GM19351 (cell line): ENCODE measurements at regions not wholly inside any gene's neighbourhood (a gene's known extent, or its start where the extent isn't known, plus 50 kb on each side); places are given as distances from the start of the nearest gene placed in this dataset.
"Not testable (repeated sequence)": the region's sequence is repeated elsewhere in the genome, so short reads cannot be mapped to it uniquely, and the experiment has no call there.

Experiments
- ATAC-seq: cut with Tn5 transposase; IDR thresholded peaks from one replicate; pipeline ENCODE4 v1.9.1; 2021; ENCODE audit warnings: mild to moderate bottlenecking, moderate library complexity; ENCODE audit not compliant: unreplicated experiment

DNA sequence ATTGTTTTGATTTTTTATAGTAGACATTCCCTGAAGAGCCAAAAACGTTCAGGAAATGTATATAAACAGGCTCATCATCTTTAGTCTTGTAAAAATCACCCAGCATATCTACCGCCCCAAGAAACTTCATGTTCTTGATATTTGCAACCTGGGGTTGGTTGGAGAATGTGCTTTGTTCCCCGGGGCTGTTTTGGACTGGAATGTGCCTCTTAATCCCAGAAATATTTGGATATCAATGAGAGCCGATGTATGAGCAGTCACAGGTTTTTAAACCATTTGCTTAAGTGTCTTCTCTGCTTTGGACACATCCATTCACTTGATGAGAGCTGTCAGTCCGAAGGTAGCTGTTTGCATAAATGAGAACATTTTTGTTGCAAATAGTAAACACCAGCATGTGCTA is 449.7 kb downstream of the PCDH7 start:
- ATAC-seq = no peak

DNA sequence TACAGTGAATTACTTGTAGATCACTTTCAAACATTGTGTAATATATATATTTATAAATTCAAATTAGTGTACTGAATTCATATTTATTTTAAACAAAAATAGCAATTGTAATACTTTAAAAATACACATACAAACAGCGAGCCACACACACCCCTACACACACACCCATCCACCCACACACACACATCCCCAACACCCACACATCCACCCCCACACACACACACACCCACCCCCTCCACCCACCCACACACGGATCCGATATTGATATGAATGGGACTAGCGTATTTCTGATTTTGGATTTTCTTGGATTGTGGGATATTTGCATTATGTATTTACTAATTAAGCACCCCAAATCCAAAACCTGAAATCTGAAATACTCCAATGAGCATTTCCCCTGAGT is 451.2 kb downstream of the PCDH7 start:
- no peak for ATAC-seq

DNA sequence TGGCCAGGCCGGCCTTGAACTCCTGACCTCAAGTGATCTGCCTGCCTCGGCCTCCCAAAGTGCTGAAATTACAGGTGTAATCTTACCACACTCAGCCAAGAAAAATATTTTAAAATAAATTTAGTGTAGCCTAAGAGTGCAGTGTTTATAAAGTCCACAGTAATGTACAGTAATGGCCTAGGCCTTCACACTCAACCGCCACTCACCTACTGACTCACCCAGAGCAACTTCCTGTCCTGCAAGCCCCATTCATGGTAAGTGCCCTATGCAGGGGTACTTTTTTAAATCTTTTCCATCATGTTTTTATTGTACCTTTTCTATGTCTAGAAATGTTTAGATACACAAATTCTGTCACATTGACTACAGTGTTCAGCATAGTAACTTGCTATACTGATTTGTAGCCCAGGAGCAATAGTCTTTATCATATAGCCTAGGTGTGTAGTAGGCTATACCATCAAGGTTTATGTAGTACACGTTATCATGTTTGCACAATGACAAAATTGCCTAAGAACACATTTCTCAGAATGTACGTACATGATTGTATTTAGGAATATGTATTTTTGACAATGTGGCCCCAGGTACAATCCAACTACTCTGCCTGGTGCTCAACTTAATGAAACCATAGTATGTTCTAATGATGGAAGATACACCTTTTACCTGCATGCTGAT is 455.2 kb downstream of the PCDH7 start:
- ATAC-seq = no peak

DNA sequence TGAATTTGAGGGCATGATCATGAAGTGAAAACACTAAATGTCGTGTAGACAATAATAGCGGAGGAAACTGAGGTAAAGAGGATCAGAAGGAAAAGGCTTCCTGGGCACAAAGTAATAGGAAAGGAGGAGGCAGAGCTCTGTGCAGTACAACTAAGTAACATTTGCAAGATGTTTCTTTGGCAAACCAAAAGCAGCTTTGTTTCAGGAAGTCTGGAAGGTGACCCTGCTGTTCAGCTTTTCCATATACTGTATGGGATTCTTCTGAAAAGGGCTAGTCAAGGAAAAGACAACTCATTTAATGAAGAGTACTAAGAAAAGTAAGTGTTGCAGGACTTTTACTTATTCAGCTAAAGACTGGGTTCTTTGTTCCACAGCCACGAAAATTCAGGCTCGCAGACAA is 463.1 kb downstream of the PCDH7 start:
- ATAC-seq = no peak

DNA sequence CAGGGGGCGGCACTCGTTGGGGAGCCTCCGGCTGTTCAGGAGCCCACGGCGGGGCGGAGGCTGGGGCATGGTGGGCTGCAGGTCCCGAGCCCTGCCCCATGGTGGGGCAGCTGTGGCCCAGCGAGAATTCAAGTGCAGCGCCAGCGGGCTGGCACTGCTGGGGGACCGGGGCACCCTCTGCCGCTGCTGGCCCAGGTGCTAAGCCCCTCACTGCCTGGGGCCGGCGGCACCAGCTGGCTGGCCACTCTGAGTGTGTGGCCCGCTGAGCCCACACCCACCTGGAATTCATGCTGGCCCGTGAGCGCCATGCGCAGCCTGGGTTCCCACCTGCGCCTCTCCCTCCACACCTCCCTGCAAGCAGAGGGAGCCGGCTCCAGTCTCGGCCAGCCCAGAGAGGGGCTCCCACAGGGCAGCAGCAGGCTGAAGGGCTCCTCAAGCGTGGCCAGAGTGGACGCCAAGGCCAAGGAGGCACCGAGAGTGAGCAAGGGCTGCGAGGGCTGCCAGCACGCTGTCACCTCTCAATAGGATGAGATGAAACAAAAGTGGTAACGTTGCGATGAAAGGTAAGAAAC is 464.9 kb downstream of the PCDH7 start:
- no peak for ATAC-seq

DNA sequence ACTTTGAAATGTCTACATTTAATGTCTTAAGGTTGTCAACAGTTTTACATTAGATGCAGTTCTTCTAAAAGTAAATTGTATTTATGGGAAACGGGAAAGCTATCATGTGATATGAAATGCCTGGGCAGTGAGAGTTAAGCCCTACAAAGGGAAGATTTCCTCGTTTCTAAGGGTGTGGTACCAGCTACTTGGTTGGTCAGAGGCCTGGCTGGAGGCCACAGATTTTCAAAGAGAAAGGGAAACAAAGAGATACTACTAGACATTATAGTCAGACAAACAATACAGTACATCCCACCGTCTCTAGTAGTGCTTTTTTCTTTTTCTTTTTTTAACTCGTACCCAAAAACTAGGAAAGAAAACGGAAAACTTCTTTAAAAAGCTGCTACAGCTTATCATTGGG is 467.8 kb downstream of the PCDH7 start:
- no peak for ATAC-seq

DNA sequence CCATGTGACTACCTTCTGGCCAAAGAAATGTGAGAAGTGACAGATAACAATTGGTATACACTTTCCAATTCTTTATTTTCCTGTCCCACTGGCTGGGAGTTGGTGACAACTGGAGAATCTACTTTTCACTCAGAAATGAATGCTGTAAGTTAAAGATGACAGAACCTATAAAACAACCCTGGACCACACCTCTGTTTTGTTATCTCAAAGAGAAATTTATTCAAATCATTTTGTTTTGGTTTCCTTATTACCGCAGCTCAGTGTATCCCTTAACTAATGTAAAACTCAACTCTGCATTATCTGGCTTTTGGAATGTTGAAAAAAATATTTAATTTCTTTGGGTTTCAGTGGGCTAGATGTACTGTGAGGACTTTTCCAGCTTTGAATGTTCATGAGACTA is 469.8 kb downstream of the PCDH7 start:
- no peak for ATAC-seq

DNA sequence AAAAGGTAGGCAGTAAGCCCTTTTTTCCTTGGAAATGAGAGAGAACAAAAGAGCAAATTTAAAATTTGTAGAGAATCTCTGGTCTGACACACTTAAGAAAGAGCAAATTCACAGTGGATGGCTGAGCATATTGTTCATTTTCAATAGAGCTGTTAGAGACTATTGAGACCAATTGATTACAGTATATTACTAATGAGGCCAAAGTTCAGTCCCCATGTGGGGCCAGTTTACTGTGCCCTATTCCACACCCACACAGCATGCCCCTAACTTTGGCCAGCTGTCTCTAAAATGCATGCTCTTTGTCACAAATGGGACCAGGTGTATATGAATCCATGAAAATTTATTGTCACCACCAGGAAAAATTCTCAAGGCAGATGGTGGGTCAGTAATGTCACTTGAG is 470.5 kb downstream of the PCDH7 start:
- ATAC-seq = no peak

DNA sequence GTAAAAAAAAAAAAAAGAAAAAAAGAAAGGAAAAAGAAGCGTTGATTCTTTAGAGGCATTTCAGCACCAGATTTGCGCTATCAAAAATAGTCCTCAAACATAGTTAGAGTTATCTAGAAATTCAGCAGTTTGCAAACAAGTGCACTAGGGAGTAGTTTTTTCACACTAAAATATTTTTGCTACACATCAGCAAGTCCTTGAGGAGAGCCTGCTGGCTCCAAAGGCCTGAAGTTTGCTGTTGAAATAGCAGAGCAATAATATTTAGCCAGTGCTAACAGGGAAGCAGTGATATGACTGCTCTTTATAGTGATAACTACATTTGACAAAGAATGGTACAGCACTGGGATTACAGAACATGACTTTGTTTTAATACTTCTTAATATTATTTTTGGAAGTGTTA is 472.2 kb downstream of the PCDH7 start:
- ATAC-seq = no peak

DNA sequence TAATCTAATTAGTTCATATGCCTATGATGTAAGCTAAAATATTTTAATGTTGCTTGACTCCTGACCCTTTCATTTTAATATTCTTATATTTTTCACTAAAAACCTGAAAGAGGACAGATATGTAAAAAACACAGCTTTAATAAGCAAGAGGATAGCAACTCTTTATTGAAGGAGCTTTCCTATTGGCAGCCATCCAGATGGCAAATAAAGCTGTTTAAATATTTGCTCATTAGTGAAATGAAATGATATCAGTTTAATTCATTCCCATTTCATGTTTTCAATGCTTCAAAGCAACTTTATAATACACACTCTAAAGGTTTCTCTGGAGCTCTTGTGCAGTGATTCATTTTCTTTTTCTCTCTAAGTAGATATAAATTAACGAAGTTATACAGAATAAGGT is 473.4 kb downstream of the PCDH7 start:
- ATAC-seq = no peak

DNA sequence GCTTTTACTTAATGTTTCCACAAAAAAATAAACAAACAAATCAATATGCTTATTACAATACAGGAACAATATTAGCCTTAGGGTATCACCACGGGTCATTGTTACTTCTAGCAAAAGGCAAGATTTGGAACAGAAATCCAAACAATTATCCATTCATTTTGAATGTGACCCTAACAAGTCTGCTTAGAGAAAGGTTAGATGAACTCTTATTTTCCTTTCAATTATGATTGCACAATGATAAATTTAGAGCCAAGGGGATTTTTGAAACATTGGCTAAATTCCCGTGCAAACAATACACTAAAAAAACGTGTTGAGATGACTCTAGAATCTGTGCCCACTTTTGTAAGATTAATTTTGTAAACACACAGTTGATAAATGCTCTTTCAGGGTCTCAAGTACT is 474.7 kb downstream of the PCDH7 start:
- no peak for ATAC-seq

DNA sequence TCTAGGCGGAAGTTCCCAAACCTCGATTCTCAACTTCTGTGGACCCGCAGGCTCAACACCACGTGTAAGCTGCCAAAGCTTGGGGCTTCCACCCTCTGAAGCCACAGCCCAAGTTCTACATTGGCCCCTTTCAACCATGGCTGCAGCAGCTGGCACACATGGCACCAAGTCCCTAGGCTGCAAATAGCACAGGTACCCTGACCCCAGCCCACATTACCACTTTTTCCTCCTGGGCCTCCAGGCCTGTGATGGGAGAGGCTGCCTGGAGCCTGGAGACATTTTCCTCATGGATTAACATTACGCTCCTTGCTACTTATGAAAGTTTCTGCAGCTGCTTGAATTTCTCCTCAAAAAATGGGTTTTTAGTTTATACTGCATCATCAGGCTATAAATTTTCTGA is 479.5 kb downstream of the PCDH7 start:
- ATAC-seq = no peak

DNA sequence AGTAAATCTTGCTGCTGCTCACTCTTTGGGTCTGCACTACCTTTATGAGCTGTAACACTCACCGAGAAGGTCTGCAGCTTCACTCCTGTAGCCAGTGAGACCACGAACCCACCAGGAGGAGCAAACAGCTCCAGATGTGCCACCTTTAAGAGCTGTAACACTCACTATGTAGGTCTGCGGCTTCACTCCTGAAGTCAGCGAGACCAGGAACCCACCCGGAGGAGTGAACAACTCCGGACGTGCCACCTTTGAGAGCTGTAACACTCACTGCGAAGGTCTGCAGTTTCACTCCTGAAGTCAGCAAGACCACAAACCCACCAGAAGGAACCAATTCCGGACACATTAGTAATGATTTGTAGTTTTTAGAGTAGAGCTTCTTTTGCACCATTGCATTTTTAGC is 481.9 kb downstream of the PCDH7 start:
- not testable (repeated sequence) for ATAC-seq

DNA sequence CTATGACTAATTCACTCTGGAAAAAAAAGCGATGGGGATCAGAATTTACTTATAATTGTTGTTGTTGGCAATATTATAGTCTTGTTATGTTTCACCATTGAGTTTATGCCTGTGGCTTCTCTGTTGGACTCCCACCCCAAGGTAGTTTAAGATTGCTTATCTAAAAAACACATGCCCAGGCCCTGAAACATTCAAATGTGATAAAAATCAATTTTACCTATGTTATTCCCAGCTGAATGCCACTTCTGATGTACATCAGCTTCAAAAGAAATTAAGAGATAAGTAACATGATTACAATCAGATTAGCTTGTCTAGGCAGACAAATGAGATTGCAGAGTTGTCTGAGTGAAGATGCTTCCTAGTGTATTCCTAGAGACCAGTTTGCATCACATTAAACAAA is 484.7 kb downstream of the PCDH7 start:
- ATAC-seq = no peak

DNA sequence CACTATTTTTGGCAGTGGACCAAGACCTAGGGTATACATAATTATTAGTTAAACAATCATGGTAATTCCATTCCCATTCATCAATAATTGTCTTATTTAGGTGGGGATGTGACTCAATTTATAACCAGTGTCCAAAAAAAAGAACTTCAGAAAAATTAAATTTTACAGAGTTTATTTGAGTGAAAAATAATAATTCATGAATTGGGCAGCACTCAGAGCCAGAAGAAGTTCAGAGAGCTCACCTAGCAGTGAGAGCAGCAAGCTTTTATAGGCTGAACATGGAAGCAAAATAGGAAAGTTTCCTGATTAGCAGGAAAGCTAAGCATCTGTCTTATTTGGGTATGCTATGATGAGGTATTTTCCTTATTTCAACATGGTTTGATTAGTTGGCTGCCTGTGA is 500.8 kb downstream of the PCDH7 start:
- no peak for ATAC-seq

DNA sequence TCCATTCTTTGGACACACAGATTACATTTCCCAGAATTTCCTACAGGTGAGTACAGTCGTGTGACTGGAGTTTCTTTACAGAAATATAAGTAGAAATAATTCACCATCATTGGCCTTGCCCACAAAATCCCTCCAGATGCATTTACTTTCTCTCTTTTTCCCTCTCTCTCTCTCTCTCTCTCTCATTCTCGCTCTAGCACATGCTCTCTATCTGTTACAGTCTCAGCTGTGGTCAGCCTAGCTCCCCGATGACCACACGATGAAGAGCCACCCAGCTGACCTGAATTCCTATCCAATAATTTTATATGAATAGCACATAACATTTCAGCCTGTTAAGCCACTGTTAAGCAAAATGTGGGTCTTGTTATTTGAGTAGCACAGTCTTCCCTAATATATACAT is 507.9 kb downstream of the PCDH7 start:
- no peak for ATAC-seq

DNA sequence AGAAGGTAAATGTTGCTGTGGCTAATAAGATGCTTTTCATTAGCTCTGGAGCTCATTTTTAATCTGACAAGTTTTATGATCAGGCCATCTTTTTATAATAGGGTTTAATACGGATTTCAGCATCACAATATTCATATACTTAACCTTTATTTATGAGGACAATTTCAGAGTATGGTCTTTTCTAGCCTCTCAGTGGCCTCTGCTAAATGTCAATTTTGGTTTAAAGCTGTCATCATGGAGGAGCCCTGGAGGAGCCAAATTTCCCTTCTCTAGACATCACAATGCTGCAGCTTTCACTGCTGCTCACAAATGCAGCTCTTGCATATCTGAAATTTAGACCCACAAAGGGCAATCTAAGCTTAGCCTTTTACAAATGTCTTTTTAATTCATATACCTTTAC is 510.4 kb downstream of the PCDH7 start:
- ATAC-seq = no peak

DNA sequence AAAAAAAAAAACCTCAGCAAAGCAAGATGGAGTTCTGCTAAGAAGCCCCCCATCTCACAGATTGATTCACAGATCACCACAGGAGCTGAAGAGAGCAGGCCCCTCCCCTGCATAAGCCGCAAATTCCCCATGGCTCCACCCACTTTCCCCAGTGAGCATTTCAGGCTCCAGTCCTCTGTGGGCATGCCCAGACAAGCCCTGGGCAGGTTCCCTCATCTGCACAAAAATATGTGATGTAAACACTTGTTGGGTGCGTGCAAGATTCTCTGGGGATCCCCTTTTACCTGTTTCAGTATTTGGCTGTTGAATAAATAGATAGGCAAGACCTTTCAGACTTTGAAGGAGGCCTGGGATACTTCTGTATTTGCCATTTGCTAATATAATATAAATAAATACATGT is 514.3 kb downstream of the PCDH7 start:
- ATAC-seq = peak; percentile 59

DNA sequence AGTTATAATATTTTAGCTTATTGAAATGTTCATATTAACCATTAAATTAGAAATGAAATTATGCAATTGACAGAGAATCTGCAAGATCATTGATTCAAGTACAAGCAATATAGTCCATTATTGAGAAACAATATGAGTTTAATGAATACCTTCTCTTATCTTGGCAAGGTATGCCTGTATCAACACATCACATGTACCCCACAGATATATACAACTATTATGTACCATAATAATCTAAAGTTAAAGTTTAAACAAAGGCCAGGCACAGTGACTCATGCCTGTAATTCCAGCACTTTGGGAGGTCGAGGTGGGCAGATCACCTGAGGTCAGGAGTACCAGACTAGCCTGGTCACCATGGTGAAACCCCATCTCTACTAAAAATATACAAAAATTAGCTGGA is 514.7 kb downstream of the PCDH7 start:
- ATAC-seq = no peak

DNA sequence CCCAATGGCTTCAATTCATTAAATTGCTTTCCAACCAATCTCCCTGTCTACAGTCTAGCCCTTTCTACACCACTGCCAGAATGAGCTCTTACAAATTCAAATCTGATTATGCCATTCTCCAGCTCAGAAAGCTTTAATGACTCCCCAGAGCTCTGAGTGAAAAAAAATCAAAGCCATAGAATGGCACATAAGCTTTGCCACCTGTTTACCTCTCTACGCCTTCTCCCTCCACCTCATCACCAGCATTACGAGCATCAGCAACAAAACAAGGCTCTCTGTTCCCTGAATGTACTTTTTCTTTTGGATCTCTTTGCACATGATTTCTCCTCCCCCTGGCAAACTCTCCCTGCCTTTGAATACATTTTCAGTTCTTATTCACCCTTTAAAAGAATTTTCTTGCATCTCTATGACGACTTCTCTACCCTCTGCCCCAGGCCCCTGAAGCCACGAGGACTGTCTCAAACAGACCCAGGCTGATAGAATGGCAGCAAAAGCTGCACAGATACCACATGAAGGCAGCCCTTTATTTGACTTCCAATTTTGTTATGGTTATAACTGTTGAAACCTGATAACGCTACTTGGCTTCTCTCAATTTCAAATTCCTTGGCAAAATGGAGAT is 516.0 kb downstream of the PCDH7 start:
- ATAC-seq = no peak

DNA sequence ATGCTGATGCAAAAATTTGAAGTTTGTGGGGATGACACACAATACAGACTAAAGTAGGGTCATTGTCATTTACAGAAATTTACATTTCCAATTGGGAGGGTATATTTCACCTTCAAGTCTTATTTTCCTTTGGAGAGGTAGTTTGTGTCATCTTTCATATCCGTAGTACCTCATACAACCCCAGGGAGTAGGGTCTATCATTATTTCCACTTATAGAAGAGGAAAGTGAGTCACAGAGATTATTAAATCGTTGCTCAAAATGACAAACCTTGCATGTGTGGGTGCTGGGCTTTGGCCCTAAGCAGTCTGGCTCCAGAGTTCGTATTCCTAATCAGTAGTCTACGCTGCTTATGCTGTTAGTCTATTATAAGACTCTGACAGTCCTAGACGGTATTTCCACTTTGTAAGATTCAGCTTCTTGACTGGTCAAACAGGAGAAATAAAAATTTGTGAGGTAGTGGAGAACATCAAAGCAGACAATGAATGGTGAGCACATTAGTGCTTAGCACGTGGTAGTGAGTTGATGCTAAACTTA is 516.5 kb downstream of the PCDH7 start:
- ATAC-seq = no peak

DNA sequence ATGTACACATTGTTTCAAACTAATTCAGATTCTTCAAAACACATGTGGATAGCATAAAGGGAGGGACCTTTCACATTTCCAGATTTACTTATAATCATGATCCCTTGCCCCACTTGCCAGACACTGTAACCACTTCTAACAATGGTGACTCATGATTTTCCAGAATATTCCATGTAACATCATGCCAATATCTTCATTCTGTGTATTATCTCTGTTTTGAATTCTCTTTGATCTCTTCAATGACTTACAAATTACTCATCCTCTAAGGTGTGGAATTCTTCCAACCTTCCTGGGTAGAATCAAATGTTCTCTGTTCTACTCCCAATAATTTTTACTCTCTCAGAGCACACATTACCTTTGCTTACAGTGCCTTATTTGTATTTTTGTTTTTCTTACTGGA is 517.1 kb downstream of the PCDH7 start:
- no peak for ATAC-seq

DNA sequence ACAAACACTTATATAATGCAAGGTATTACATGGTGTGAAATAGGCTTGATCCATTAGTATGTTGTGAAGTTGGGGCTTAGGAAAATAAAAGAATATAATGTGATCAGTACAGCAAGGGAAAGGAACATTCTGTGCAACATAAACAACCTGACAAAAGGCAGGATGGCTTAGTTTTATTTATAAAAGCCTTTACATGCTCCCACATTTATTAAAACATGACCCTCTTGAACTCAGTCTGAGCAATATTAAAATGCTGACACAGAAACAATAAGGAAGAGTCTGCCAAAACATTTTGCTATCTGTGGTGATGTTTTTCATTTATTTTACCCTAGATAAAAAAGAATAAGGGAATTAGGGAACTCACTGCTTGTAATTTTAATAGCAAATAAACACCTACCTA is 519.7 kb downstream of the PCDH7 start:
- ATAC-seq = no peak
